Gastroesophageal sphincter (tissue), 3 donors: ENCODE measurements at regions not wholly inside any gene's neighbourhood (a gene's known extent, or its start where the extent isn't known, plus 50 kb on each side); places are given as distances from the start of the nearest gene placed in this dataset.

Experiments used
- EP300 ChIP-seq: sonication (generic); formaldehyde crosslinking; IDR thresholded peaks from one replicate; pipeline ENCODE4 v1.6.1; 2017; ENCODE audit warnings: antibody characterized with exemption, mild to moderate bottlenecking
- POLR2AphosphoS5 ChIP-seq: sonication (generic); formaldehyde crosslinking; IDR thresholded peaks from one replicate; pipeline ENCODE4 v1.6.1; 2017; ENCODE audit warnings: antibody characterized with exemption
- TF ChIP-seq, protein P1 (sequence below), 4 experiments: fragments of 200-600 bp in 2 of 4; fragments of 450-650 bp in 2 of 4; sonication (generic) in 1 of 4; IDR thresholded peaks; one replicate each; pipeline ENCODE4 v1.5.1; 2017 to 2019; ENCODE audit warnings: antibody characterized with exemption in 4 of 4, mild to moderate bottlenecking in 2 of 4, moderate library complexity in 2 of 4

DNA sequence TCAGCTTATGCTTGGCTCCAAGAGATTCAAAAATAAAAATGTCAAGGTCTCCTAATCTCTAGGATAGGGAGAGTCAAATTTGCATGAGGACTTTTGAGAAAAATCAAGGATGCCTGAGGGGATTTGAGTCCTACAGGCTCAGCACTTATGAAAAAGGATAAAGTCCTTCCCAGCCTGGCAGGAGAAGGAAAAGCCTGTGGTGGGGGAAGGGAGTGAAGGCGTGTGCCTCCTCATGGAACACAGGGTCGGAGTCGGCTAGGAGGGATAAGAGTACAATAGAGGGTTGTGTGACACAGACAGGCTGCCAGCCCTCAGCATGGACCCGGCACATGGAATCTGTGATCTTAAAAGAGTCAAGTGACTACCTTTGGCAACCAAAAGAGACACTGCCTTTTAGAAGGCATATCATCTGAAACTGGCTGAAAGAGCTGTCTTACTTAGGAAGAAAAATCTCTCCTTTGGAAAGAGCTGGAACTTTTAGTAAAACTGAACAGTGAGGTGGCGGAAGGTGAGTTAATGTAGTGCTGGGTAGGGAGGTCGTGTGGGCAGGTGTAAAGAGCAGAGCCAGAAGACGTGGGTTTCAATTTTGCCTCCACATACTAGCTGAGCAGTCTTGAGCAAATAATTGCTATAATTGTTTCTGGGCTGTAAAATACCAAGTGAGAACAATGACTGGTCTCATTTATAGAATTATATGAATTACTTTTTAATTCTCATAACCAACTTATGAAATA lies 58.8 kb upstream of the RDX start:
- TF ChIP-seq, protein P1, sequence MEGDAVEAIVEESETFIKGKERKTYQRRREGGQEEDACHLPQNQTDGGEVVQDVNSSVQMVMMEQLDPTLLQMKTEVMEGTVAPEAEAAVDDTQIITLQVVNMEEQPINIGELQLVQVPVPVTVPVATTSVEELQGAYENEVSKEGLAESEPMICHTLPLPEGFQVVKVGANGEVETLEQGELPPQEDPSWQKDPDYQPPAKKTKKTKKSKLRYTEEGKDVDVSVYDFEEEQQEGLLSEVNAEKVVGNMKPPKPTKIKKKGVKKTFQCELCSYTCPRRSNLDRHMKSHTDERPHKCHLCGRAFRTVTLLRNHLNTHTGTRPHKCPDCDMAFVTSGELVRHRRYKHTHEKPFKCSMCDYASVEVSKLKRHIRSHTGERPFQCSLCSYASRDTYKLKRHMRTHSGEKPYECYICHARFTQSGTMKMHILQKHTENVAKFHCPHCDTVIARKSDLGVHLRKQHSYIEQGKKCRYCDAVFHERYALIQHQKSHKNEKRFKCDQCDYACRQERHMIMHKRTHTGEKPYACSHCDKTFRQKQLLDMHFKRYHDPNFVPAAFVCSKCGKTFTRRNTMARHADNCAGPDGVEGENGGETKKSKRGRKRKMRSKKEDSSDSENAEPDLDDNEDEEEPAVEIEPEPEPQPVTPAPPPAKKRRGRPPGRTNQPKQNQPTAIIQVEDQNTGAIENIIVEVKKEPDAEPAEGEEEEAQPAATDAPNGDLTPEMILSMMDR (IDR thresholded peaks at IDR 0.05): no peak
- no peak for TF ChIP-seq EP300
- TF ChIP-seq POLR2AphosphoS5: no peak
